Thyroid gland (tissue), 4 donors: ENCODE measurements at regions not wholly inside any gene's neighbourhood (a gene's known extent, or its start where the extent isn't known, plus 50 kb on each side); places are given as distances from the start of the nearest gene placed in this dataset.

Experiments
- CTCF ChIP-seq, 6 experiments: fragments of 200-600 bp in 3 of 6; fragments of 450-650 bp in 3 of 6; sonication (generic) in 3 of 6; IDR thresholded peaks; one replicate each; pipeline ENCODE4 v1.5.1; 2016 to 2019; ENCODE audit warnings: antibody characterized with exemption in 6 of 6, mild to moderate bottlenecking in 2 of 6, inconsistent platforms in 1 of 6, moderate library complexity in 1 of 6
- POLR2A ChIP-seq, 2 donors: fragments of 450-650 bp; IDR thresholded peaks; one replicate each; pipeline ENCODE4 v1.6.1; 2017; ENCODE audit warnings: antibody characterized with exemption in 2 of 2, mild to moderate bottlenecking in 2 of 2, moderate library complexity in 1 of 2

GRCh38 chr1:47627471-47628370 is 189.9 kb downstream of the FOXD2 start:
- TF ChIP-seq CTCF (IDR thresholded peaks at IDR 0.05) (no peak), POLR2A (IDR thresholded peaks at IDR 0.05) (no peak)
